ENCODE measurements at regions not wholly inside any gene's neighbourhood (a gene's known extent, or its start where the extent isn't known, plus 50 kb on each side); places are given as distances from the start of the nearest gene placed in this dataset.

DNA sequence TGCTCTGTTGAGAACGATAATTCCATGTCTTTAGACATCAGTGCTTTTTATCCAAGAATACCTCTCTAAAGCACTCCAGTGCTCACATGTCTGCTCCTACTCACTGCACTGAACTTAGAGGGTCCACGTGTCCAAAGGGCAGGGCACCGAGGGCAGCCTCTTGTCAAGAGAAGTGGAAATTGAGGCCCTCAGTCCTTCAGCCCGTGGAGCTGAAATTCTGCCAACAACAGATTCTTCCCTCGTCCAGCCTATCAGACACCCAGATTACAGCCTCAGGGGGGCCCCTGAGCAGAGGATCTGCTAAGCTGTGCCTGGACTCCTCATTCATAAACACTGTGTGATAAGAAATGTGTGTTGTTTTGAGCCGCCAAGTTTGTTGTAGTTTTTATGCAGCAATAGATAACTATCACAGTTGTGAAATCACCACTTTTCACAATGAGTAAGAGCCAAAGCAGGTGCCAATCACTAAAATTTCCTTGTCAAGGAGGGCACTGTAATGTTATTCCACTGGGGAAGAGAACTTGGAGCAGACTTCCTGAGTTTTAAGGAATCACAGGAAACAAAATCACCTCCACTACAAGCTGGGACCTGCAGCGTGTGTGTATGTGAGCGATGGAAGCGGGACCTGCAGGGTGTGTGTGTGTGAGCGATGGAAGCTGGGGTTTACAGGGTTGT is 58.8 kb upstream of the IGFBPL1 start:
- TF ChIP-seq EZH2 (IDR thresholded peaks at IDR 0.05; ENCODE audit: insufficient read depth, poor library complexity, severe bottlenecking) (no peak), EZH2phosphoT487 (IDR thresholded peaks at IDR 0.05; ENCODE audit: insufficient read depth, low read depth) (no peak)
